ENCODE measurements at regions not wholly inside any gene's neighbourhood (a gene's known extent, or its start where the extent isn't known, plus 50 kb on each side); places are given as distances from the start of the nearest gene placed in this dataset.
"Not testable (repeated sequence)": the region's sequence is repeated elsewhere in the genome, so short reads cannot be mapped to it uniquely, and the experiment has no call there.

- no peak for DNase-seq (ENCODE audit: low read depth in 2 of 2, low spot score in 1 of 2)
Observed at GRCh38 chr4:58413849-58414248, 1303.7 kb upstream of the IGFBP7 start.

GRCh38 chr4:58411904-58412303 lies 1301.7 kb upstream of the IGFBP7 start:
- DNase-seq (ENCODE audit: low read depth in 2 of 2, low spot score in 1 of 2), result no peak

GRCh38 chr4:58406762-58407161 lies 1296.6 kb upstream of the IGFBP7 start:
- no peak for DNase-seq (ENCODE audit: low read depth in 2 of 2, low spot score in 1 of 2)

GRCh38 chr4:58368221-58368620 lies 1258.0 kb upstream of the IGFBP7 start:
- DNase-seq (ENCODE audit: low read depth in 2 of 2, low spot score in 1 of 2), result no peak

GRCh38 chr4:58360354-58361133 lies 1250.4 kb upstream of the IGFBP7 start:
- no peak for DNase-seq (ENCODE audit: low read depth in 2 of 2, low spot score in 1 of 2)

- no peak for DNase-seq (ENCODE audit: low read depth in 2 of 2, low spot score in 1 of 2)
Observed at GRCh38 chr4:58359590-58359989, 1249.4 kb upstream of the IGFBP7 start.

GRCh38 chr4:58357947-58358346 lies 1247.8 kb upstream of the IGFBP7 start:
- no peak for DNase-seq (ENCODE audit: low read depth in 2 of 2, low spot score in 1 of 2)

GRCh38 chr4:58325070-58325469 lies 1214.9 kb upstream of the IGFBP7 start:
- DNase-seq (ENCODE audit: low read depth in 2 of 2, low spot score in 1 of 2), result no peak

GRCh38 chr4:58313444-58313843 lies 1203.3 kb upstream of the IGFBP7 start:
- DNase-seq (ENCODE audit: low read depth in 2 of 2, low spot score in 1 of 2), result no peak

GRCh38 chr4:58303456-58303855 lies 1193.3 kb upstream of the IGFBP7 start:
- DNase-seq (ENCODE audit: low read depth in 2 of 2, low spot score in 1 of 2), result no peak

- no peak for DNase-seq (ENCODE audit: low read depth in 2 of 2, low spot score in 1 of 2)
Observed at GRCh38 chr4:58301376-58301999, 1191.3 kb upstream of the IGFBP7 start.

- DNase-seq (ENCODE audit: low read depth in 2 of 2, low spot score in 1 of 2), result no peak
Observed at GRCh38 chr4:58286335-58286734, 1176.2 kb upstream of the IGFBP7 start.

- not testable (repeated sequence) for DNase-seq (ENCODE audit: low read depth in 2 of 2, low spot score in 1 of 2)
Observed at GRCh38 chr4:58280928-58281327, 1170.7 kb upstream of the IGFBP7 start.

- no peak for DNase-seq (ENCODE audit: low read depth in 2 of 2, low spot score in 1 of 2)
Observed at GRCh38 chr4:58275856-58276255, 1165.7 kb upstream of the IGFBP7 start.

- no peak for DNase-seq (ENCODE audit: low read depth in 2 of 2, low spot score in 1 of 2)
Observed at GRCh38 chr4:58274553-58274952, 1164.4 kb upstream of the IGFBP7 start.

- DNase-seq (ENCODE audit: low read depth in 2 of 2, low spot score in 1 of 2), result no peak
Observed at GRCh38 chr4:58272311-58272710, 1162.1 kb upstream of the IGFBP7 start.

- no peak for DNase-seq (ENCODE audit: low read depth in 2 of 2, low spot score in 1 of 2)
Observed at GRCh38 chr4:58265734-58266133, 1155.5 kb upstream of the IGFBP7 start.

- DNase-seq (ENCODE audit: low read depth in 2 of 2, low spot score in 1 of 2), result no peak
Observed at GRCh38 chr4:58261526-58261925, 1151.3 kb upstream of the IGFBP7 start.

GRCh38 chr4:58254291-58254690 lies 1144.1 kb upstream of the IGFBP7 start:
- no peak for DNase-seq (ENCODE audit: low read depth in 2 of 2, low spot score in 1 of 2)

- no peak for DNase-seq (ENCODE audit: low read depth in 2 of 2, low spot score in 1 of 2)
Observed at GRCh38 chr4:58252656-58253055, 1142.5 kb upstream of the IGFBP7 start.

GRCh38 chr4:58247792-58248191 lies 1137.6 kb upstream of the IGFBP7 start:
- DNase-seq (ENCODE audit: low read depth in 2 of 2, low spot score in 1 of 2), result no peak

GRCh38 chr4:58225460-58225859 lies 1115.3 kb upstream of the IGFBP7 start:
- DNase-seq (ENCODE audit: low read depth in 2 of 2, low spot score in 1 of 2), result no peak

- DNase-seq (ENCODE audit: low read depth in 2 of 2, low spot score in 1 of 2), result no peak
Observed at GRCh38 chr4:58219179-58219578, 1109.0 kb upstream of the IGFBP7 start.
